GM18520 (cell line): ENCODE measurements at regions not wholly inside any gene's neighbourhood (a gene's known extent, or its start where the extent isn't known, plus 50 kb on each side); places are given as distances from the start of the nearest gene placed in this dataset.
"Not testable (repeated sequence)": the region's sequence is repeated elsewhere in the genome, so short reads cannot be mapped to it uniquely, and the experiment has no call there.

Source experiments
- ATAC-seq: cut with Tn5 transposase; IDR thresholded peaks from one replicate; pipeline ENCODE4 v1.9.1; 2021; ENCODE audit not compliant: unreplicated experiment

- ATAC-seq: no peak
Observed at GRCh38 chr15:81901319-81901718, 144.5 kb downstream of the MEX3B start.

GRCh38 chr15:81899730-81900129 lies 146.1 kb downstream of the MEX3B start:
- no peak for ATAC-seq

- no peak for ATAC-seq
Observed at GRCh38 chr15:81899024-81899423, 146.8 kb downstream of the MEX3B start.

GRCh38 chr15:81897057-81897677 lies 148.7 kb downstream of the MEX3B start:
- ATAC-seq: no peak

GRCh38 chr15:81896356-81896755 lies 149.5 kb downstream of the MEX3B start:
- no peak for ATAC-seq

- ATAC-seq: no peak
Observed at GRCh38 chr15:81895723-81896122, 150.1 kb downstream of the MEX3B start.

- no peak for ATAC-seq
Observed at GRCh38 chr15:81894061-81894460, 151.8 kb downstream of the MEX3B start.

GRCh38 chr15:81893182-81893835 lies 152.5 kb downstream of the MEX3B start:
- no peak for ATAC-seq

GRCh38 chr15:81890496-81890895 lies 155.3 kb downstream of the MEX3B start:
- ATAC-seq: no peak

GRCh38 chr15:81889485-81889881 lies 156.3 kb downstream of the MEX3B start:
- no peak for ATAC-seq

GRCh38 chr15:81888748-81889484 lies 156.9 kb downstream of the MEX3B start:
- no peak for ATAC-seq

- ATAC-seq: no peak
Observed at GRCh38 chr15:81887912-81888311, 157.9 kb downstream of the MEX3B start.

GRCh38 chr15:81887188-81887587 lies 158.6 kb downstream of the MEX3B start:
- not testable (repeated sequence) for ATAC-seq

GRCh38 chr15:81886591-81886990 lies 159.2 kb downstream of the MEX3B start:
- no peak for ATAC-seq

- no peak for ATAC-seq
Observed at GRCh38 chr15:81886080-81886479, 159.7 kb downstream of the MEX3B start.

- ATAC-seq: no peak
Observed at GRCh38 chr15:81885135-81885534, 160.7 kb downstream of the MEX3B start.

GRCh38 chr15:81882504-81882903 lies 163.3 kb downstream of the MEX3B start:
- ATAC-seq: no peak

- ATAC-seq: no peak
Observed at GRCh38 chr15:81880833-81881232, 165.0 kb downstream of the MEX3B start.

- ATAC-seq: peak; percentile 43
Observed at GRCh38 chr15:81880314-81880713, 165.5 kb downstream of the MEX3B start.

- not testable (repeated sequence) for ATAC-seq
Observed at GRCh38 chr15:81875717-81876116, 170.1 kb downstream of the MEX3B start.

GRCh38 chr15:81870746-81871106 lies 175.1 kb downstream of the MEX3B start:
- ATAC-seq: not testable (repeated sequence)

GRCh38 chr15:81870062-81870745 lies 175.6 kb downstream of the MEX3B start:
- not testable (repeated sequence) for ATAC-seq
